Neural progenitor cell (in vitro differentiated cells): ENCODE measurements at regions not wholly inside any gene's neighbourhood (a gene's known extent, or its start where the extent isn't known, plus 50 kb on each side); places are given as distances from the start of the nearest gene placed in this dataset.

ENCODE experiments used
- EZH2 ChIP-seq: fragments of 200-600 bp; sonication (generic); IDR thresholded peaks from 2 replicates; pipeline ENCODE4 v1.6.1; 2017; ENCODE audit warnings: antibody characterized with exemption, mild to moderate bottlenecking, moderate library complexity
- EZH2phosphoT487 ChIP-seq: fragments of 200-600 bp; sonication (generic); IDR thresholded peaks from 2 replicates; pipeline ENCODE4 v1.6.1; 2017; ENCODE audit warnings: antibody characterized with exemption
- TF ChIP-seq, protein P1 (sequence below): fragments of 200-600 bp; sonication (generic); IDR thresholded peaks from 2 replicates; pipeline ENCODE4 v1.5.1; 2017; ENCODE audit warnings: antibody characterized with exemption, mild to moderate bottlenecking

DNA sequence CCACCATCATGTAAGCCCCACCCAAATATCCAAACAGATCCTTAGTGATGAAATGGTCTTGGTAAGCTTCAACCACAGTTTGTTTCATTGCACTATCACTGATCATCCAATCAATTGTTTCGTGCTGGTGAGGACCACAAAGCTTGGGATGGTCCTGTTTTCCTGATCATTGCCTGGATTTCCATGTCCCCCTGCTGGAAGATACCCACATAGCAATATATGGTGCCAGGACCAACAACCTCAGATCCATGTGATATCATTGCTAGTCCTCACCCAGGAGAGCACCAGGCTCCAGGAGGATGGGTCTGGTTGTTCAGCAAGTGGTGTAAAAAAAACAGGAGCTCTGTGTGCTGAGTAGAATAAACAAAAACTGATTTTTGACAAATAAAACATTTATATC lies 206.5 kb upstream of the SH3BP4 start:
- TF ChIP-seq, protein P1, sequence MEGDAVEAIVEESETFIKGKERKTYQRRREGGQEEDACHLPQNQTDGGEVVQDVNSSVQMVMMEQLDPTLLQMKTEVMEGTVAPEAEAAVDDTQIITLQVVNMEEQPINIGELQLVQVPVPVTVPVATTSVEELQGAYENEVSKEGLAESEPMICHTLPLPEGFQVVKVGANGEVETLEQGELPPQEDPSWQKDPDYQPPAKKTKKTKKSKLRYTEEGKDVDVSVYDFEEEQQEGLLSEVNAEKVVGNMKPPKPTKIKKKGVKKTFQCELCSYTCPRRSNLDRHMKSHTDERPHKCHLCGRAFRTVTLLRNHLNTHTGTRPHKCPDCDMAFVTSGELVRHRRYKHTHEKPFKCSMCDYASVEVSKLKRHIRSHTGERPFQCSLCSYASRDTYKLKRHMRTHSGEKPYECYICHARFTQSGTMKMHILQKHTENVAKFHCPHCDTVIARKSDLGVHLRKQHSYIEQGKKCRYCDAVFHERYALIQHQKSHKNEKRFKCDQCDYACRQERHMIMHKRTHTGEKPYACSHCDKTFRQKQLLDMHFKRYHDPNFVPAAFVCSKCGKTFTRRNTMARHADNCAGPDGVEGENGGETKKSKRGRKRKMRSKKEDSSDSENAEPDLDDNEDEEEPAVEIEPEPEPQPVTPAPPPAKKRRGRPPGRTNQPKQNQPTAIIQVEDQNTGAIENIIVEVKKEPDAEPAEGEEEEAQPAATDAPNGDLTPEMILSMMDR, result peak; percentile 39
- no peak for TF ChIP-seq EZH2
- no peak for TF ChIP-seq EZH2phosphoT487
